GM19438 (cell line): ENCODE measurements at regions not wholly inside any gene's neighbourhood (a gene's known extent, or its start where the extent isn't known, plus 50 kb on each side); places are given as distances from the start of the nearest gene placed in this dataset.
"Not testable (repeated sequence)": the region's sequence is repeated elsewhere in the genome, so short reads cannot be mapped to it uniquely, and the experiment has no call there.

Experiments
- ATAC-seq: cut with Tn5 transposase; IDR thresholded peaks from one replicate; pipeline ENCODE4 v1.9.1; 2021; ENCODE audit warnings: low read depth; ENCODE audit not compliant: unreplicated experiment

GRCh38 chr18:67455890-67456501, 60.5 kb downstream of the DSEL start:
- no peak for ATAC-seq

GRCh38 chr18:67453901-67454300, 62.6 kb downstream of the DSEL start:
- no peak for ATAC-seq

- no peak for ATAC-seq
Observed at GRCh38 chr18:67451960-67452359, 64.6 kb downstream of the DSEL start.

GRCh38 chr18:67451101-67451500, 65.4 kb downstream of the DSEL start:
- not testable (repeated sequence) for ATAC-seq

- ATAC-seq: no peak
Observed at GRCh38 chr18:67433971-67434370, 82.5 kb downstream of the DSEL start.

GRCh38 chr18:67432806-67433205, 83.7 kb downstream of the DSEL start:
- ATAC-seq: no peak

- ATAC-seq: no peak
Observed at GRCh38 chr18:67428805-67429204, 87.7 kb downstream of the DSEL start.

- no peak for ATAC-seq
Observed at GRCh38 chr18:67428158-67428557, 88.4 kb downstream of the DSEL start.

- no peak for ATAC-seq
Observed at GRCh38 chr18:67426486-67426885, 90.0 kb downstream of the DSEL start.

GRCh38 chr18:67425672-67426071, 90.8 kb downstream of the DSEL start:
- ATAC-seq: no peak

GRCh38 chr18:67421651-67422050, 94.9 kb downstream of the DSEL start:
- no peak for ATAC-seq

GRCh38 chr18:67417864-67418523, 98.5 kb downstream of the DSEL start:
- peak; percentile 98 for ATAC-seq

GRCh38 chr18:67411116-67411515, 105.4 kb downstream of the DSEL start:
- ATAC-seq: no peak

- no peak for ATAC-seq
Observed at GRCh38 chr18:67410075-67411070, 106.1 kb downstream of the DSEL start.

- ATAC-seq: no peak
Observed at GRCh38 chr18:67408240-67408639, 108.3 kb downstream of the DSEL start.

- ATAC-seq: no peak
Observed at GRCh38 chr18:67406714-67407113, 109.8 kb downstream of the DSEL start.

- ATAC-seq: no peak
Observed at GRCh38 chr18:67402543-67402942, 114.0 kb downstream of the DSEL start.

- no peak for ATAC-seq
Observed at GRCh38 chr18:67400502-67401117, 115.9 kb downstream of the DSEL start.

- no peak for ATAC-seq
Observed at GRCh38 chr18:67386032-67386431, 130.5 kb downstream of the DSEL start.

- ATAC-seq: no peak
Observed at GRCh38 chr18:67385455-67385854, 131.1 kb downstream of the DSEL start.

GRCh38 chr18:67384057-67384456, 132.5 kb downstream of the DSEL start:
- ATAC-seq: not testable (repeated sequence)
